Right ventricle myocardium superior (tissue), 1 donor: ENCODE measurements at regions not wholly inside any gene's neighbourhood (a gene's known extent, or its start where the extent isn't known, plus 50 kb on each side); places are given as distances from the start of the nearest gene placed in this dataset.
A peak's percentile ranks its signal among the peaks of the same experiment; 100 is the strongest.
"Not testable (repeated sequence)": the region's sequence is repeated elsewhere in the genome, so short reads cannot be mapped to it uniquely, and the experiment has no call there.

Experiments used
- ATAC-seq: fragments of 200-7000 bp; cut with Tn5 transposase; one replicate; pipeline ENCODE4 v1.9.1; 2020; ENCODE audit warnings: mild to moderate bottlenecking; ENCODE audit not compliant: poor library complexity
- DNase-seq: peaks from one replicate; pipeline ENCODE4 v3.0.0-alpha.2; 2020
- intact Hi-C: fragments of 100-400 bp; cut with DNase I; formaldehyde crosslinking; loops from one replicate; pipeline ENCODE4 v1.11.2; 2022
- donor health status: DM: no; HTN: yes; CAD: no; lungs with severe emphysema.

DNA sequence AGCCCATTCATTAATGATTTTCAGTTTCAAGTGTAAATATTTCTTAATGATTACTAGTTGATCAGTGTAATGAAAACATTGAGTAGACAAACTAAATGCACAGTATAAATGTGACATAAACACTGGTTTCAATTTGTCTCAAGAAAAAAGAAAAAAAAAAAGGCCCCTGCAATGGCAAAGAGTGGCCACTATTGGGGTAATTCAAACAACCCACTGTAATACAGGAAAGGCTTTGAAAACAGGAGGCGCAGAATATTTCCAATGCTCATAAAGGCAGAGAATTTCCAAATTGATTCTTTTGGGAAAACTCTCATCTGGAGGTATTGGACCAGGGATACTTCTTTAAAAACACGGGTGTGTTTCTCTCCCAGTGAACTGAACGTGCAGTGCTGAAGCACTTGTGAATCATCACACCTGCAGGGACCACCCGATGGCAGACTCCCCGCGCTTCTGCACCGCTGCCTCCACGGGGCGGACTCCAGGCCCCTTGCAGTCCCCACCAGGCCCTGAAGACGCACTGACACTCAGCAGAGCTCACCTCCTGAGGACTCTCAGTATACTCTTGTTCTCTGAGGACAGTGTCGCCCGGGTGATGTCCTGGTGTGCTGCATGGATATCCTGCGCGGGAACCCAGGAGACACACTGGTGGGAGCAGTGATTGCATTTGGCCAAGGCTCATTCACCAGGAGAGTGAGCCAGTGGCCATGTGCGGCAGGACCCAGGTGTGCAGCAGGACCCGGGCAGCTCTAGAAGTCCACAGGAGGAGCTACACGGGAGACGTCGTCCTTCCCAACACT, 227.6 kb upstream of the IRX4 start:
- intact Hi-C loops = no loop called here
- DNase-seq = no peak
- no peak for ATAC-seq

DNA sequence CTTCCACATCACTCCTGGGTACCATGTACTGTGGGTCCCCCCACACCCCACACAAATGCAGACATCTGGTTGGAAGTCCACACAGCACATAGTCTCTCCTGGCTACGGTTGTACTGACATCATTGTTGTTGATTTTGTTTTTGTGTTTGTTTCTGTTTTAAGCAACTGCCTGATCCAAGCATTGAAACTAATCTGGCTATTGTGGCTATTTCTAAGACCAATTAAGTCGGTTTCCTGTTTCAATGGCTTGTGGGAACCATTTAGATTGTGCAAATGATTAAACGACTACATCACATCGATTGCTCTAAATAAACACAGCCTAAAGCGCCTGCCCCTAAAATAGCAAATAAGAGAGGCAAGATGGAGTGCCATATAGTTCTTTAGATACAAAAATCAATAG, 226.8 kb upstream of the IRX4 start:
- ATAC-seq = no peak
- intact Hi-C loops = no loop called here

DNA sequence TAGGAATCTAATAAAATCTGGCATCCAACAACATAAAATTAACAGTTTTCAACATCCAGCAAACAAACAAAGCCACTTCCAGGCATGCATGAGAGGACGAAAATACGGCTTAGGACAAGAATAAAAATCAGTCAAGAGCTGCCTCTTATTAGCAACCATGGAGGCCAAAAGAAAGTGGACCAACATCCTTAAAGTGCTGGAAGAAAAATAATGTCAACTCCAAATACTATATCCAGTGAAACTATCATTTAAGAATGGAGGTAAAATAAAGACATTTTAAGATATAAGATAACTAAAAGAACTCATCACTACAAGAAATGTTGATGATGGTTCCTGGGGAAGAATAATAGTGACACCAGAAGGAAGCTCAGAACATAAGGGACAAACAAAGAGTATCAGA, 224.0 kb upstream of the IRX4 start:
- intact Hi-C loops = no loop called here
- ATAC-seq (no peak), DNase-seq (no peak)

More for the DNA sequence above, 226.8 kb upstream of the IRX4 start:
- DNase-seq = no peak

DNA sequence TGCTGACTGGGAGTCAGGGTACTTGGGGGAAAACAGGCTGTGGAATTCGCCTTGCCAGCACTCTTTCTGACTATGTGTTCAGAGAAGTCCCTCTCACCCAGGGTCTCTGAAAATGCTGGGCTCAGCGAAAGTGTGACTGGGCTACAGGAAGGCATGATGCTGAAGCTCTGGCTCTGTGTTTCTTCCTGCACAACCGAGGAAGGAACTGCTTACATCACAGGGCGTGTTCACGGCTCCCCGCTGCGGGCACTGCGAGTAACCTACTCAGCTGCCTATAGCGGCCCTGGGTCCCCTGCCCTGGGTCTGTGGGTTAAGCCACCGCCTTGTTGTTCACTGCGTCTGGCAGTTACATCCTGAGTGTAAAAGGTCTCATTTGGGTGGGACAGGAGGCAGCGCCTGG, 222.4 kb upstream of the IRX4 start:
- ATAC-seq = no peak
- intact Hi-C loops = no loop called here
- no peak for DNase-seq

DNA sequence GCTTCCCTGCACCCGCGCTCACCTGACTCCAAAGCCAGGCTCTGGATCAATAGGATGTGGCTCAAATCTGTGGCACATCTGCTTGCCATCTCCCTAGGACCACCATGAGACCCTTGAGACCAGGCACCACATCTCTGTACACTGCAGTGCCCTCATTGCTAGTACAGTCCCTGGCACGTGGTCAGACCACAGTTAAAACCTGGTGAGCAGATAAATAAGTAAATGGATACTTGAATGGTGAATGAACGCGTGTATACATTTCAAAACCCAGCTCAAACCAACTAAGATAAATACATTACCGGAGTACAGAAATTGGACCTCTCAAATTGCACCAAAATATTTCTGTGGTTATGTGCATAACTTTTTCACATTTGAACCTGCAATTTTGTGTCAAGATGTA, 221.2 kb upstream of the IRX4 start:
- ATAC-seq = no peak

DNA sequence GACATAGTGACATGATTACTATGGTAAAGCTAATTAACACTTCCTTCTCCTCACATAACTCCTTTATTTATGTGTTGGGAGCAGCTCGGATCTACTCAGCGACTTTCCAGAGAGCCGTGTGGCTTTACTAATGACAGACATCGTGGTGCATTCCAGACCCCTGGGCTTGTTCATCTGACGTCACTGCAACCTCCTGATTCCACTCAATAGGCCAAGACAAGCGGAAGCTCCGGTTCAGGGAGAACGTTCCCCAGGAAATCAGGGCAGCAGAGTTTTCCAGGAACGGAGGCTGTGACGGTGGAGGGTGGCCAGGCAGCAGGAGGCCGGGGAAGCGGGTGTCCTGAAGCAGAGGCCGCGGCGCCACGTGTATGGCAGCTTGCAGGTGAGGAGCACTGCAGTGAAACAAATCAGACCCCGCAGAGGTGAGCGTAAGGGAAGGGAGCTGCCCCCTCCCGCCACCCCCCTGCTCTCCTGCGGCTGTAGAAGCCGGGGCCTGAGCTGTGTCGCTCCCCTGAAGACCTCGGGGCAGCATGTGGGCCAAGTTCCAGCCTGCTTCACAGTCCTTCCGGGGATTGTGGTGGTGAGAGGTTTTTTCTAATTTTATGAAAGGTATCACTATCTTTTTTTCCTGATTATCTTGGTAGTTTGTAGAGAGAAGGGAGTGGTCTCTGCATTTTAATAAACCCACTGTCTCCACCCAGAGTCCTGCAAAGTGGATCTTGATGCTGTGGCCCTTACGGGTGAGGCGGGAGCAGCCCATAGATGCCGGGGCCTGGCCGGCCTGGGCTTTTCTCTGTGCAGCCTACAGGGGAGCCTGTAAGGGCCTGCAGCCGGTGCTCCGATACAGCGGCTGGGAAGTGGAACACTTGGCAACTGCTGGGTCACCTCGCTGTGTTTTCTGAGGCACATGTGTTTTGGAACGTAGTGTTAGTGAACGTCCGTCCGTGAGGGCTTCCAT, 220.4 kb upstream of the IRX4 start:
- no peak for ATAC-seq
- intact Hi-C loops = no loop called here
- DNase-seq = no peak

More for the DNA sequence above, 221.2 kb upstream of the IRX4 start:
- intact Hi-C loops = no loop called here
- DNase-seq = no peak

DNA sequence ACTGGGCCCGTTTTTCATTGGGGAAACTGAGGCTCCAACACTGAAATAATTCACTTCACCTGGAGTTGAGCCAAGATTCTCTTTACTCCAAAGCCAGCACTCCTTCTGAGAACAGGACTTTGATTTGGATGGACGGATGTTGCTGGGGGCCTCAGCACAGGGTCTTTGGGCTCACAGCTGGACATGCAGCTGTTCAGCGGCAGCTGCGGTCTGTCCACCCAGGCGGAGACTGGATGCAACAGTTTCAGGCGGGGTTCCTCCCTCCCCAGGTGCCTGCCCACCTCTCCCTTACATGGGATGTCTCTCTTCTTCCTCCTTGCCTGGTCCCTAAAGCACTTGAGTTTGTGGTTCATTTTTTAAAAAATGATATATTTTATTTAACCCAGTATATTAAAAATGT, 219.0 kb upstream of the IRX4 start:
- intact Hi-C loops = no loop called here
- no peak for DNase-seq
- ATAC-seq = no peak

DNA sequence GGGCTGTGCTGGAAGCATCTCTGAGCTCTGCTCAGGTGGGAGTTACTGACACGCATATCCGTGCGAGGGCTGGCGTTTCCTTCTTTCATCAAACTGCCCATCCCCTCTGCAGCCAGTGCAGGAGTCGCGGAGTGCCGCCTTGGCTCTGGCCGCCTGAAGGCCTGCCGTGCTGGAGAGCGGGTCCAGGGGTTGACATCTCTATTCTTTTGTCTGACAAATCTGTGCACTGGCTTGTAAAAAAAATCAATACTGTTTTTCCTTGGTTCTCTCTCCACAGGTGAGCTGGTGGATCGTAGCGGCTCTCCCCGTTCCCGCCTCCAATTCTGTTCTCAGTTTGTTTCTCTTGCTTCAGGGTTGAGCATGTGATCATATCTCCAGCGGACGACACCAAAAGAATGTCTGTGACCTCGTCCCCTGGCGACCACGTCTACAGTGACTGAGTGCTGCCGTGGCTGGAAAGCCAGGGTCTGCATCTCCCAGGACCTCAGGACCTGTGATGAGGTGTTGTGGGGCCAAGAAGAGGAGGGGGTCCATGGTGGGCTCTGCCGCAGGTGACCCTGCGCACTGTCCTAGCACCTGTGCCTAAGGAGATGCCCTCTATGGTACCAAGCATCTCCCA, 214.3 kb upstream of the IRX4 start:
- ATAC-seq (no peak), DNase-seq (no peak)
- intact Hi-C loops = no loop called here

DNA sequence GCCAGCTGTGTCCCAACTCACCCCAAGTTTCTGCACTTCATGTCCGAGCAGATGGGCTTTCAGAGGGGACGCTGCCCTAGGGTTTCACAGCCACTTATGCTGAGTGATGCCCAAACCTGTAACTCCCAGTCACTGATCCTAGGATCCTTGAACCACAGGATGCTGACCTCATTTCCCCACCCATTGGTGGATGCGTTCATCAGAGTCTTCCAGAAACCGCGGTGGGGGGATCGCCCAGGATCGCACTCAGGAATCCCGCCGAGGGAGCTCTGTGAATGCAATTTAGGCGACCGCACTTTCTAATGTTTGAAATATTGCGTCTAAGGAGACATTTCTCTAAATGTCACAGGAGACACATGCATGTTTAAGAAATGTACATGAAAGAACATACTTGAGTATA, 212.3 kb upstream of the IRX4 start:
- intact Hi-C loops = no loop called here

DNA sequence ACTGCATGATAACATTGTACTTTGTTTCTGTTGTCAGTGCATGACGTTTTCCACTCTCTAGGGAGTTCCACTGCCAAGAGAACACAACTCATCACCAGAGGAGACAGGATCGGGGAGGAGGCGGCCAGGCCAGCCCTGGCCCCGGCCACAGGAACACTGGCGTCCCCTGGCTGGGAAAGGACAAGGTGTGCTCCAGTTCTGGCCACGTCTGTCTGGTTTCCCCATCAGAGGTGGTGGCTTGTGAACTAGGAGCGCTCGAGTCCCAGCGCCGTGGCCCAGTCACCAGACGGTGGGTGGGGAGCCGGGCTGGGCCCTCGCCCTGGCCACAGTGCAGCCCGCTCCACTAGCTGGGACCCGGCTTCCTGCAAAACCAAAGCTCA, 211.9 kb upstream of the IRX4 start:
- DNase-seq (peak; percentile 46), ATAC-seq (peak; percentile 20)
- intact Hi-C loops = no loop called here

More for the DNA sequence above, 212.3 kb upstream of the IRX4 start:
- no peak for DNase-seq
- ATAC-seq = no peak

DNA sequence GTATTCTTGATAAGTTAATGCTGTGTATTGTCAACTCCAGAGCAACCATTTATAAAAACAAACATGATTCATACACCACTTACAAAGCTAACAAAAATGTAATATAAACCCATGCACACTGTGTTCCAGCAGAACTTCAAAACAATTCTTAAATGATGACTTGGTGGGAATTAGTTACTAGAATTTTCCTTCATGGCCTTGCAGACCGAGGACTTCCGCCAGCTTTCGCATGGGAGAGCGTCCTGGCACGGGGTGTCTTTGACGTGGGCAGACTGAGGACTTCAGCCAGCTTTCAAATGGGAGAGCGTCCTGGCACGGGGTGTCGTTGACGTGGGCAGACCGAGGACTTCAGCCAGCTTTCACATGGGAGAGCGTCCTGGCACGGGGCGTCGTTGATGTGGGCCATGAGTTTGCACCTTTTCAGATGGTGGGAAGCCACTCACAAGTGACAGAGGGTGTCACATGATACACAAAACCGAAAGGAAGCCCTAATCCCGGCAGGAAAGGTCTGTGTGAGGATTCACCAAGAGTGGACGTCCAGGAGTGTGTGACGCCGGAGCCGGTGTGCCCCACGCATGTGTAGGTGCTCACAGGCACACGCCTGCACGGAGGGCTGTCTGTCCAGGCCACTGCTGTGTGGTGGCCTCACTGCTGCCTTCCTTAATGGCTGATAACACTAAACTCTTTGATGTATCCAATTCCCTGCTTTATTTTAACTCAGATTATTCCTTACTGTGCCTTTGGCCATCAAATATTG, 211.3 kb upstream of the IRX4 start:
- DNase-seq (peak; percentile 63), ATAC-seq (peak; percentile 71)
- intact Hi-C loops = no loop called here

DNA sequence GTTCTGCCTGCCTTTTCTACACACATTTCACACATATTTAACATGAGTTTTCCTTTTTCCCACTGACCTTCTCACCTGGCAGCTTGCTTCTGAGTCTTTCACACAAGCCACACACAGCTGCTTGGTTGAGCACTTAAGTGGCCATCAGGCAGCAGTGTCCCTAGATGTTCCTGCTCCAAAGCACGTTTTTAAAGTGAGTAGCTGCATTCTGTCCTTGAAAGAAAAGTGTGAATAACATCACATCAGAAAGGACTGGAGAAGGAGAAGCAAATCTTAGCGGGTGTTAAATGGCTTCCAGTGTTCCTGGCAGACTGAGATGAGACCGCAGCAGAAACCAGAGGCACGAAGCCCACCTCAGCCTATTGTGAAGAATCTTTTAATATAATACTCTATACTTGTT, 209.2 kb upstream of the IRX4 start:
- ATAC-seq = no peak
- DNase-seq = no peak
- intact Hi-C loops = no loop called here

DNA sequence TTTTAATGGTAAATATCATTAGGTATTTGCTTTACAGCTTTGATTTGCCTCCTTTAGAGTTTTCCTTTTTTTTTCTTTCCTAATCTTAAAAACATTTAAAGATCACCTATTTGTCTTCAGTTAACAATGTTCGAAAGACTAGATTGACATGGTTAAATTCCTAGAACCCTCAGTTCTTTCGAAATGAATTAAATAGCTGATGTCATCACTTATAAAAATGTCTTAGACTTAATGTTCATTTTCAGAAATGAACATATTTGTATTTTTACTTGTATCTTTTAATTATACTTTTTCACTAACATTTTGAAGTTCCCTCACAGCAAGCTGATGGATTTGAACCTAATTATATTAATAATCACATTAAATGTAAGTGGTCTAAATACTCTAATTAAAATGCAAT, 205.3 kb upstream of the IRX4 start:
- intact Hi-C loops = no loop called here
- DNase-seq (no peak), ATAC-seq (no peak)

DNA sequence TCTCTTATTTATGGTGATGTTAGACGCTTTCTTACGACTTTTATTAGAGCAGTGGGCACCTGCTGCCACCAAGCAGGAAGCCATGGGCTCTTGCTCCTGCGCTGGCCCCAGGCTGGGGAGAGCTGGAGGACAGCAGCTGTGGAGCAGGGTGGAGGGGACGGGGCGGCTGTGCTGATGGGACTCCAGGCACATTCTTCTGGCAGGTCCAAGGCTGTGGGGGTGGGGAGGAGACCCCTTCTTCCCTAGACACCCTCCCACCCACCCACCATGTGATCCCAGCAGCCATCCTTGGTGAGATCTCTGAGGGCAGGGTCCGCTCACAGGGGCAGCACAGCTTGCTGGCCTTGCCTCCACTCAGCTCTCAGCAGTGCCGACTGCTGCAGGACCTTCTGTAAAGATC, 192.6 kb upstream of the IRX4 start:
- intact Hi-C loops = no loop called here
- ATAC-seq (no peak), DNase-seq (no peak)

DNA sequence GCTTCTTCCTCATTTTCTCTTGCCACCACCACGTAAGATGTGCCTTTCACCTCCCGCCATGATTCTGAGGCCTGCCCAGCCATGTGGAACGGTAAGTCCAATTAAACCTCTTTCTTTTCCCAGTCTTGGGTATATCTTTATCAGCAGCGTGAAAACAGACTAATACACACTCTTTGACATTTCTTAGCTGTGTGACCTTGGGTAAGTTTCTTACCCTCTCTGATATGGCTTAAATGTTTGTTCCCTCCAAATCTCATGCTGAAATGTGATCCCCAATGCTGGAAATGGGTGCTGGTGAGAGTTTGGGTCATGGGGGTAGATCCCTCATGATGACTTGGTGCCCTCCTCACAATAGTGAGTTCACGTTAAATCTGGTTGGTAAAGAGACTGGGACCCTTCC, 188.8 kb upstream of the IRX4 start:
- intact Hi-C loops = no loop called here
- ATAC-seq (no peak), DNase-seq (no peak)

DNA sequence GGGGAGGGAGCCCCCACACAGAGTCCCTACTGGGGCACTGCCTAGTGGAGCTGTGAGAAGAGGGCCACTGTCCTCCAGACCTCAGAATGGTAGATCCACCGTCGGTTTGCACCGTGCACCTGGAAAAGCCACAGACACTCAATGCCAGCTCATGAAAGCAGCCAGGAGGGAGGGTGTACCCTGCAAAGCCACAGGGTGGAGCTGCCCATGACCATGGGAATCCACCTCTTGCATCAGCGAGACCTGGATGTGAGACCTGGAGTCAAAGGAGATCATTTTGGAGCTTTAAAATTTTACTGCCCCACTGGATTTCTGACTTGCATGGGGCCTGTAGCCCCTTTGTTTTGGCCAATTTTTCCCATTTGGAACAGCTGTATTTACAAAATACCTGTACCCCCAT, 188.1 kb upstream of the IRX4 start:
- DNase-seq, ATAC-seq, intact Hi-C loops: not testable (repeated sequence)

DNA sequence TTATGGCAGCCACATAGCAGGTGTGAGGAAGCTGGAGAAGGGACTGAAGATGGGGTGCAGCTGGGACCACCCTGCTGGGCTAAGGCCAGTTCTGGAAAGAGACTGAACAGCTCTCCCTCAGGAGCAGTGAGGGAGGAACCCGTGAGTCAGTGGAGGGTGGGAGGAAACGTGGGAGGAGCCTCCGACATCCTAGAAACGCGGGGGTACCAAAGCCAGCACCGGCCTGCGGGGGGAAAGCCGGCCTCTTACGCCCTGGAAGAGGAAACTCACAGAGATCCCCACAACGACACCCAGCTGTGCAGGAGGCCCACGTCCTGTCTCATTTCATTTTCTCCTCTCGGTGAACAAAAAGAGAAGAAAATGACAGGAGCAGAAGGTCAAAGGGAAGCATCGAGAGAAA, 185.8 kb upstream of the IRX4 start:
- intact Hi-C loops = no loop called here
- no peak for DNase-seq
- ATAC-seq = no peak

DNA sequence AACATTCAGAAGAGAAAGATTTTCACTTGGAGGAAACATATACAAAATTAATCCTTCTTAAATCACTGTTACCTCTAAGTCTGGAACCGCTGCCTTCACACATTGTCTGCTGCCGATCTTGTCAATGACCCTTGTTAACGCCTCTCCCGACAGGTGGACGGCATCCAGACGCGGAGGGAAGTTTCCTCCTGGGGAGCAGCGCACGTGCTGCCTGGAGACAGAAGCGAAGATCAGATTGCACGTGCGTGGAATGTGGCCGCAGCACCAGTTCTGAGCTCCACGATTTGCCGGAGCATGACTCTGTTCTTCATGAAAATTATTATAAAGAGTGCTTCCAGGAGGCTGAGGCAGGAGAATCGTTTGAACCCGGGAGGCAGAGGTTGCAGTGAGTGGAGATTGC, 183.6 kb upstream of the IRX4 start:
- ATAC-seq (no peak), DNase-seq (no peak)
- intact Hi-C loops = no loop called here

DNA sequence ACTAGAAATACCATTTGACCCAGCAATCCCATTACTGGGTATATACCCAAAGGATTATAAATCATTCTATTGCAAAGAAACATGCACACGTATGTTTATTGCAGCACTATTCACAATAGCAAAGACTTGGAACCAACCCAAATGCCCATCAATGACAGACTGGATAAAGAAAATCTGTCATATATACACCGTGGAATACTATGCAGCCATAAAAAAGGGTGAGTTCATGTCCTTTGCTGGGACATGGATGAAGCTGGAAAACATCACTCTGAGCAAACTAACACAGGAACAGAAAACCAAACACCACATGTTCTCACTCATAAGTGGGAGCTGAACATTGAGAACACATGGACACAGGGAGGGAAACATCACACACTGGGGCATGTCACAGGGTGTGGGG, 180.7 kb upstream of the IRX4 start:
- DNase-seq, intact Hi-C loops, ATAC-seq: not testable (repeated sequence)
